H1 (cell line): ENCODE measurements at regions not wholly inside any gene's neighbourhood (a gene's known extent, or its start where the extent isn't known, plus 50 kb on each side); places are given as distances from the start of the nearest gene placed in this dataset.

ENCODE experiments used
- ATF3 ChIP-seq: IDR thresholded peaks from 2 replicates; pipeline ENCODE4 v1.6.1; 2011; ENCODE audit warnings: low read depth, mild to moderate bottlenecking, low read length; ENCODE audit not compliant: insufficient read depth
- BACH1 ChIP-seq: IDR thresholded peaks from 2 replicates; pipeline ENCODE4 v1.6.1; 2012; ENCODE audit warnings: low read length, improper control_type of control experiment
- BCL11A ChIP-seq, 2 experiments: IDR thresholded peaks; one replicate each; pipeline ENCODE4 v1.6.1; 2011; ENCODE audit warnings: low read depth in 2 of 2, low read length in 2 of 2, mild to moderate bottlenecking in 2 of 2
- CHD2 ChIP-seq: IDR thresholded peaks from 2 replicates; pipeline ENCODE4 v1.6.1; 2012; ENCODE audit warnings: low read length, improper control_type of control experiment
- CTCF ChIP-seq, 3 experiments: IDR thresholded peaks; 1 replicate in 2 of 3; 2 replicates in 1 of 3; pipeline versions ENCODE4 v1.5.1 to v1.6.1; 2011; ENCODE audit warnings: low read length in 3 of 3, mild to moderate bottlenecking in 3 of 3, inconsistent platforms in 2 of 3, low read depth in 1 of 3, moderate library complexity in 1 of 3; ENCODE audit not compliant: insufficient read depth in 1 of 3; ENCODE audit errors: control extremely low read depth in 1 of 3
- EP300 ChIP-seq, 2 experiments: IDR thresholded peaks; 1 replicate in 1 of 2; 2 replicates in 1 of 2; pipeline ENCODE4 v1.6.1; 2011 to 2012; ENCODE audit warnings: low read depth in 2 of 2, low read length in 2 of 2, mild to moderate bottlenecking in 2 of 2, borderline replicate concordance in 1 of 2, inconsistent platforms in 1 of 2, moderate library complexity in 1 of 2
- FOSL1 ChIP-seq: IDR thresholded peaks from 2 replicates; pipeline ENCODE4 v1.6.1; 2011; ENCODE audit warnings: mild to moderate bottlenecking, low read depth, low read length, moderate library complexity; ENCODE audit not compliant: insufficient read depth
- MAX ChIP-seq: IDR thresholded peaks from 2 replicates; pipeline ENCODE4 v1.6.1; 2012; ENCODE audit warnings: inconsistent platforms
- NRF1 ChIP-seq: IDR thresholded peaks from 2 replicates; pipeline ENCODE4 v1.6.1; 2011; ENCODE audit warnings: mild to moderate bottlenecking, low read depth, low read length, improper control_type of control experiment
- POLR2A ChIP-seq, 2 experiments: IDR thresholded peaks; 1 replicate in 1 of 2; 2 replicates in 1 of 2; pipeline ENCODE4 v1.6.1; 2011; ENCODE audit warnings: low read depth in 2 of 2, low read length in 2 of 2, mild to moderate bottlenecking in 2 of 2; ENCODE audit errors: control extremely low read depth in 1 of 2
- POLR2AphosphoS5 ChIP-seq: IDR thresholded peaks from 2 replicates; pipeline ENCODE4 v1.6.1; 2011; ENCODE audit warnings: low read depth, low read length
- SRF ChIP-seq: IDR thresholded peaks from 2 replicates; pipeline ENCODE4 v1.6.1; 2011; ENCODE audit warnings: mild to moderate bottlenecking, low read depth, low read length, moderate library complexity
- TCF12 ChIP-seq: IDR thresholded peaks from 2 replicates; pipeline ENCODE4 v1.6.1; 2011; ENCODE audit warnings: low read depth, mild to moderate bottlenecking, low read length
- YY1 ChIP-seq: IDR thresholded peaks from 2 replicates; pipeline ENCODE4 v1.6.1; 2011; ENCODE audit warnings: low read depth, mild to moderate bottlenecking, low read length

- TF ChIP-seq CTCF (IDR thresholded peaks at IDR 0.05; ENCODE audit: control extremely low read depth in 1 of 3, insufficient read depth in 1 of 3, low read depth in 1 of 3, low read length in 3 of 3) (no peak), SRF (no peak), BCL11A (IDR thresholded peaks at IDR 0.05; ENCODE audit: low read depth in 2 of 2, low read length in 2 of 2) (no peak), POLR2A (IDR thresholded peaks at IDR 0.05; ENCODE audit: control extremely low read depth in 1 of 2, low read depth in 2 of 2, low read length in 2 of 2) (no peak), CHD2 (no peak), ATF3 (no peak), POLR2AphosphoS5 (no peak), MAX (no peak), BACH1 (no peak), FOSL1 (no peak), YY1 (no peak), NRF1 (no peak), EP300 (IDR thresholded peaks at IDR 0.05; ENCODE audit: borderline replicate concordance in 1 of 2, low read depth in 2 of 2, low read length in 2 of 2) (no peak), TCF12 (no peak)
Observed at GRCh38 chr17:79216826-79217225, 142.2 kb downstream of the ENGASE start.
